ENCODE measurements at regions not wholly inside any gene's neighbourhood (a gene's known extent, or its start where the extent isn't known, plus 50 kb on each side); places are given as distances from the start of the nearest gene placed in this dataset.

DNA sequence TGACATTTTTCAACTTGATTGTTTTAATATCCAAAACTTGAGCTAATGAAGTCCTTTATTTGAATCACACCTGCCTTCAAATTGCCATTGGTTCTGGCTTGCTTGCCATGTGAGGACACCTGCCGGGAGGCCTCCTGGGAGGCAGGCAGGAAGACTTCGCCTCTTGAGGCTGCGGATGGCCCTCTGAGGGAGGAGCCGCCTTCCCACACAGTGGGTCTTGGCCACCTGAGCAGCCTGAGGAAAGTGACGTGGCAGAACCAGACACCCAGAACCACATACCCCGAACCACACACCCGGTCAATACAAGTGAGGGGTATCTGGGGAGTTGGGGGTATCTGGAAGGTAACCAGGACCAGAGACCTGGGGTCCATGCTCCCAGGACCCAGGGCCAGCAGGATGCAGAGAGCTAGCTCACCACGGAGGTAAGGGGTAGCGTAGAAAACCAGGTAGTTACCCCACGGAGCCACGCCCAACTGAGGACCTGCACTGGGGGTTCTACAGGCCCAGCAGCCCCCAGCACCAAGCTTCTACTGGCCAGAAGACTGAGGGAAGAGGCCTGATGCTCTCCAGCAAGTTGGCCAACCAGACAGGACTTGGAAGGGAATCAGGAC, 300.5 kb downstream of the TCERG1L start:
- Histone ChIP-seq H3K9me2 (replicated peaks; ENCODE audit: low read length) (no peaks in the 10 kb centered on the region), H3K79me2 (ENCODE audit: low read length) (no peaks in the 10 kb centered on the region), H3K4me3 (ENCODE audit: low read length) (no peak overlapping the region), H4K20me1 (ENCODE audit: low read length) (no peaks in the 10 kb centered on the region), H3K36me3 (ENCODE audit: low read depth, low read length) (no peaks in the 10 kb centered on the region), H3K9me3 (ENCODE audit: low read length) (no peaks in the 10 kb centered on the region), H3K9ac (ENCODE audit: low read length) (no peak overlapping the region), H3F3A (ENCODE audit: low read length, unreplicated experiment) (no peaks in the 10 kb centered on the region), H3K27me3 (ENCODE audit: low read length) (no peaks in the 10 kb centered on the region), H2AFZ (ENCODE audit: low read length) (no peak overlapping the region), H3K4me1 (ENCODE audit: insufficient read depth, low read length) (no peaks in the 10 kb centered on the region), H3K4me2 (ENCODE audit: low read length) (no peak overlapping the region), H3K27ac (ENCODE audit: low read length) (no peak overlapping the region)
- intact Hi-C loops (cut with micrococcal nuclease): no loop called here
- no peak for TF ChIP-seq EZH2phosphoT487 (IDR thresholded peaks at IDR 0.05; ENCODE audit: borderline replicate concordance, low read length)
- TF ChIP-seq, protein P1, sequence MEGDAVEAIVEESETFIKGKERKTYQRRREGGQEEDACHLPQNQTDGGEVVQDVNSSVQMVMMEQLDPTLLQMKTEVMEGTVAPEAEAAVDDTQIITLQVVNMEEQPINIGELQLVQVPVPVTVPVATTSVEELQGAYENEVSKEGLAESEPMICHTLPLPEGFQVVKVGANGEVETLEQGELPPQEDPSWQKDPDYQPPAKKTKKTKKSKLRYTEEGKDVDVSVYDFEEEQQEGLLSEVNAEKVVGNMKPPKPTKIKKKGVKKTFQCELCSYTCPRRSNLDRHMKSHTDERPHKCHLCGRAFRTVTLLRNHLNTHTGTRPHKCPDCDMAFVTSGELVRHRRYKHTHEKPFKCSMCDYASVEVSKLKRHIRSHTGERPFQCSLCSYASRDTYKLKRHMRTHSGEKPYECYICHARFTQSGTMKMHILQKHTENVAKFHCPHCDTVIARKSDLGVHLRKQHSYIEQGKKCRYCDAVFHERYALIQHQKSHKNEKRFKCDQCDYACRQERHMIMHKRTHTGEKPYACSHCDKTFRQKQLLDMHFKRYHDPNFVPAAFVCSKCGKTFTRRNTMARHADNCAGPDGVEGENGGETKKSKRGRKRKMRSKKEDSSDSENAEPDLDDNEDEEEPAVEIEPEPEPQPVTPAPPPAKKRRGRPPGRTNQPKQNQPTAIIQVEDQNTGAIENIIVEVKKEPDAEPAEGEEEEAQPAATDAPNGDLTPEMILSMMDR (conservative IDR thresholded peaks at IDR 0.05; ENCODE audit: low read depth, low read length): no peak
- POLR2A ChIA-PET (ENCODE audit: unreplicated experiment): no interaction called here
- CTCF ChIA-PET: no interaction called here
- DNase-seq (no peak), ATAC-seq (no peak)
- BruUV-seq (replicated peaks): no TSS peak

DNA sequence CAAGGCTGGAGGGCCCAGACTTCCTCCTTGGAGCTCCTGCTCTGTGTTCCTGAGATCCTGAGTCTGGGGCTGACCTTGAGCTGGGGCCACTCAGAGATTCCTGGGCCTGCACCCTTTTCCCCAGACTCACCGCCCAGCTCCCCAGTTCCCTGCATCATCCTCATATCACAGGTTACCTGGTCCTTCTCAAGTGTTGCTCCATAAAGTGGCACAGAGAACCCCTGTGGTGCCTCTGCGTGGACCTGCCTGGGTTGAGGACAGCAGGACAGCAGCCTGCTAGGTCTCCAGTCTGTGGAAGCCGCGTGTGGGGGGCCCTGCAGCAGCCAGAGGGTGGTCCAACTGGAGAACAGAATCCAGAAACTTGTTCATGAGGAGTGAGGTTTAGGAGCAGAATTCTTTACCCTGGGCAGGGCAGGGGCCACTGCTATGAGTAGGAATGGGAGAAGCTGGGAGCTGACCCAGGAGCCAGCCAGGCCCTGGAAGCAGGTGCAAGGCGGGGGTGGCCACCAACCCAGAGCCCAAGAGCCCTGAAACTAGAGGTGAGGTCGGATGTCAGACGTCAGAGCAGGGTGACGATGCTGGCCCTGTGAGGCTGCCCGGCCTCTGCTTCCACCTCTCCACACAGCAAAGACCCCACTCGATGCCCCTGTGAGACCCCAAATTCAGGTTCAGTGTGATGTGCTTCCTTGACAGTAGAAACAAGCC, 299.4 kb downstream of the TCERG1L start:
- TF ChIP-seq EZH2phosphoT487 (IDR thresholded peaks at IDR 0.05; ENCODE audit: borderline replicate concordance, low read length) (no peak), EZH2 (IDR thresholded peaks at IDR 0.05; ENCODE audit: low read length, unreplicated experiment) (no peak)
- TF ChIP-seq, protein P1 (conservative IDR thresholded peaks at IDR 0.05; ENCODE audit: low read depth, low read length): no peak
- DNase-seq (no peak), ATAC-seq (no peak)
- Histone ChIP-seq H3K4me3 (ENCODE audit: low read length) (no peak overlapping the region), H3K9me3 (ENCODE audit: low read length) (no peaks in the 10 kb centered on the region), H3F3A (ENCODE audit: low read length, unreplicated experiment) (no peaks in the 10 kb centered on the region), H3K9ac (ENCODE audit: low read length) (no peak overlapping the region), H4K20me1 (ENCODE audit: low read length) (no peaks in the 10 kb centered on the region), H3K27me3 (ENCODE audit: low read length) (no peaks in the 10 kb centered on the region), H3K4me2 (ENCODE audit: low read length) (no peak overlapping the region), H3K27ac (ENCODE audit: low read length) (no peak overlapping the region), H3K79me2 (ENCODE audit: low read length) (no peaks in the 10 kb centered on the region), H3K4me1 (ENCODE audit: insufficient read depth, low read length) (no peaks in the 10 kb centered on the region), H3K9me2 (replicated peaks; ENCODE audit: low read length) (no peaks in the 10 kb centered on the region), H2AFZ (ENCODE audit: low read length) (no peak overlapping the region), H3K36me3 (ENCODE audit: low read depth, low read length) (no peaks in the 10 kb centered on the region)
- BruUV-seq (replicated peaks): no TSS peak
- intact Hi-C loops (cut with micrococcal nuclease): no loop called here
- ChIA-PET POLR2A (ENCODE audit: unreplicated experiment) (no interaction called here), CTCF (no interaction called here)

DNA sequence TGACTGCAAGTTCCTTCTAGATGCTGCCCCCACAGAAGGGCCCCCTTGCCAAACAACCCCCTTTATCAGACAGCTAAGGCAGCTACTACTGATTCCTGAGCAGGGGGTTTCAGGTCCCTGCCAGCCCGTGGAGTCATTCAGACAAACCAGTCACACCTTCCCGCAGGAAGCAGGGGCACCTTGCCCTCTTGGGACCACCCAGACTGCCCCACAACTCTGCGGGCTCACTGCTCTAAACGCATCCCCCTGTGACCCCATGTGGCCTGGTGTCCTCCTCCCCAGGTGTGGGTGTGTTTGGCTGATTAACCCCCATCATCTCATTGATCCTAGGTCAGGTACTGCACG, 298.9 kb downstream of the TCERG1L start:
- no peak for DNase-seq
- POLR2A ChIA-PET (ENCODE audit: unreplicated experiment): no interaction called here
- H3K9me2 ChIP-seq (replicated peaks; ENCODE audit: low read length): no peaks in the 10 kb centered on the region
- no peaks in the 10 kb centered on the region for H3K4me1 ChIP-seq (ENCODE audit: insufficient read depth, low read length)
- no peaks in the 10 kb centered on the region for H3K79me2 ChIP-seq (ENCODE audit: low read length)
- no peaks in the 10 kb centered on the region for H3K9me3 ChIP-seq (ENCODE audit: low read length)
- no peak overlapping the region for H3K27ac ChIP-seq (ENCODE audit: low read length)
- H4K20me1 ChIP-seq (ENCODE audit: low read length): no peaks in the 10 kb centered on the region
- H3F3A ChIP-seq (ENCODE audit: low read length, unreplicated experiment): no peaks in the 10 kb centered on the region
- BruUV-seq (replicated peaks): no TSS peak
- no peak overlapping the region for H2AFZ ChIP-seq (ENCODE audit: low read length)
- TF ChIP-seq EZH2phosphoT487 (IDR thresholded peaks at IDR 0.05; ENCODE audit: borderline replicate concordance, low read length) (no peak), EZH2 (IDR thresholded peaks at IDR 0.05; ENCODE audit: low read length, unreplicated experiment) (no peak)
- TF ChIP-seq, protein P1 (conservative IDR thresholded peaks at IDR 0.05; ENCODE audit: low read depth, low read length): no peak
- intact Hi-C loops (cut with micrococcal nuclease): no loop called here
- no peak overlapping the region for H3K4me3 ChIP-seq (ENCODE audit: low read length)
- H3K4me2 ChIP-seq (ENCODE audit: low read length): no peak overlapping the region
- no peak overlapping the region for H3K9ac ChIP-seq (ENCODE audit: low read length)
- H3K27me3 ChIP-seq (ENCODE audit: low read length): no peaks in the 10 kb centered on the region
- CTCF ChIA-PET: no interaction called here
- no peaks in the 10 kb centered on the region for H3K36me3 ChIP-seq (ENCODE audit: low read depth, low read length)
- ATAC-seq: no peak
